ENCODE measurements at regions not wholly inside any gene's neighbourhood (a gene's known extent, or its start where the extent isn't known, plus 50 kb on each side); places are given as distances from the start of the nearest gene placed in this dataset.
A peak's percentile ranks its signal among the peaks of the same experiment; 100 is the strongest.

GRCh38 chr6:7047128-7047527, 60.6 kb upstream of the RREB1 start:
- Histone ChIP-seq H3K27me3 (ENCODE audit: insufficient read depth) (no peaks in the 10 kb centered on the region), H4K20me1 (ENCODE audit: insufficient read depth) (no peaks in the 10 kb centered on the region), H3F3A (replicated peaks; ENCODE audit: insufficient read depth) (no peaks in the 10 kb centered on the region), H2AFZ (ENCODE audit: low read depth) (peak overlapping the region; percentile 12; the same call in 1 of the 2 replicates), H3K4me2 (no peak overlapping the region), H3K9me3 (no peaks in the 10 kb centered on the region), H3K4me3 (ENCODE audit: low read depth in 2 of 2, low read length in 1 of 2) (no peak overlapping the region), H3K36me3 (replicated peaks in 1 of 2; ENCODE audit: control insufficient read depth in 1 of 2, insufficient read depth in 2 of 2, low read length in 1 of 2) (no peaks in the 10 kb centered on the region), H3K79me2 (ENCODE audit: insufficient read depth) (no peaks in the 10 kb centered on the region), H3K9ac (no peak overlapping the region), H3K4me1 (ENCODE audit: control insufficient read depth in 1 of 2, insufficient read depth in 2 of 2, low read depth in 1 of 2, low read length in 1 of 2) (peaks cover 0 to 11% of the 10 kb centered on the region in 2 experiments; a peak in 2 of 4 replicates), H3K9me2 (no peaks in the 10 kb centered on the region), H3K27ac (ENCODE audit: low read depth in 2 of 2, low read length in 1 of 2) (no peak overlapping the region)
- WGBS (ENCODE audit: low lambda C conversion rate): 34% methylated on average over 1 of the region's 1 CpG
- DNase-seq: no peak
- TF ChIP-seq TCF12 (IDR thresholded peaks at IDR 0.05) (peak; percentile 31), MEF2A (IDR thresholded peaks at IDR 0.05; ENCODE audit: borderline replicate concordance, low read depth) (no peak)
- ChIA-PET CTCF (no interaction called here), POLR2A (no interaction called here)

- Histone ChIP-seq H2AFZ (ENCODE audit: low read depth) (no peak overlapping the region), H3K9me2 (no peaks in the 10 kb centered on the region), H4K20me1 (ENCODE audit: insufficient read depth) (no peaks in the 10 kb centered on the region), H3K4me2 (no peak overlapping the region), H3K27me3 (ENCODE audit: insufficient read depth) (no peaks in the 10 kb centered on the region), H3K27ac (ENCODE audit: low read depth in 2 of 2, low read length in 1 of 2) (no peak overlapping the region), H3K4me1 (ENCODE audit: control insufficient read depth in 1 of 2, insufficient read depth in 2 of 2, low read depth in 1 of 2, low read length in 1 of 2) (peaks cover 0 to 6% of the 10 kb centered on the region in 2 experiments; a peak in 1 of 4 replicates), H3K79me2 (ENCODE audit: insufficient read depth) (no peaks in the 10 kb centered on the region), H3K9me3 (no peaks in the 10 kb centered on the region), H3K9ac (no peak overlapping the region), H3K36me3 (replicated peaks in 1 of 2; ENCODE audit: control insufficient read depth in 1 of 2, insufficient read depth in 2 of 2, low read length in 1 of 2) (no peaks in the 10 kb centered on the region), H3K4me3 (ENCODE audit: low read depth in 2 of 2, low read length in 1 of 2) (no peak overlapping the region), H3F3A (replicated peaks; ENCODE audit: insufficient read depth) (no peaks in the 10 kb centered on the region)
- no peak for DNase-seq
- WGBS (ENCODE audit: low lambda C conversion rate): 64% methylated on average over 3 of the region's 3 CpGs
- ChIA-PET CTCF (no interaction called here), POLR2A (no interaction called here)
- TF ChIP-seq IRF3 (IDR thresholded peaks at IDR 0.05; ENCODE audit: low read depth, low read length) (no peak), FOXM1 (IDR thresholded peaks at IDR 0.05; ENCODE audit: low read depth) (no peak), FOSL2 (IDR thresholded peaks at IDR 0.05; ENCODE audit: borderline replicate concordance, low read depth) (no peak), GABPA (IDR thresholded peaks at IDR 0.05; ENCODE audit: low read depth) (no peak), EZH2phosphoT487 (IDR thresholded peaks at IDR 0.05; ENCODE audit: borderline replicate concordance, low read depth) (no peak), NRF1 (IDR thresholded peaks at IDR 0.05; ENCODE audit: low read depth, low read length) (no peak), PBX3 (IDR thresholded peaks at IDR 0.05) (no peak), MAX (IDR thresholded peaks at IDR 0.05; ENCODE audit: low read depth) (no peak), TAF1 (IDR thresholded peaks at IDR 0.05; ENCODE audit: borderline replicate concordance, low read depth, low read length) (no peak), RXRA (IDR thresholded peaks at IDR 0.05; ENCODE audit: borderline replicate concordance, low read depth) (no peak), RCOR1 (IDR thresholded peaks at IDR 0.05; ENCODE audit: low read length) (no peak), REST (IDR thresholded peaks at IDR 0.05; ENCODE audit: low read depth, low read length) (no peak), SIN3A (IDR thresholded peaks at IDR 0.05; ENCODE audit: borderline replicate concordance, low read depth, low read length) (no peak), RAD21 (IDR thresholded peaks at IDR 0.05; ENCODE audit: low read length) (no peak), USF2 (IDR thresholded peaks at IDR 0.05; ENCODE audit: borderline replicate concordance, low read depth, low read length) (no peak), CHD2 (IDR thresholded peaks at IDR 0.05; ENCODE audit: low read length, partially characterized antibody) (no peak)
Measured at GRCh38 chr6:7047966-7048365, 59.8 kb upstream of the RREB1 start.

Measured in SK-N-SH (cell line).